OCI-LY7 (cell line): ENCODE measurements at regions not wholly inside any gene's neighbourhood (a gene's known extent, or its start where the extent isn't known, plus 50 kb on each side); places are given as distances from the start of the nearest gene placed in this dataset.

Source experiments
- EZH2phosphoT487 ChIP-seq: fragments of 200-600 bp; sonication (generic); IDR thresholded peaks from 2 replicates; pipeline ENCODE4 v1.6.1; 2018; ENCODE audit warnings: low read depth, borderline replicate concordance, mild to moderate bottlenecking, mixed run types, antibody characterized with exemption, low read length, moderate library complexity, mixed read lengths
- TF ChIP-seq, protein P1 (sequence below): fragments of 200-600 bp; sonication (generic); conservative IDR thresholded peaks from 2 replicates; pipeline ENCODE4 v1.5.1; 2014; ENCODE audit warnings: mild to moderate bottlenecking, antibody characterized with exemption, low read length, moderate library complexity, mixed read lengths

DNA sequence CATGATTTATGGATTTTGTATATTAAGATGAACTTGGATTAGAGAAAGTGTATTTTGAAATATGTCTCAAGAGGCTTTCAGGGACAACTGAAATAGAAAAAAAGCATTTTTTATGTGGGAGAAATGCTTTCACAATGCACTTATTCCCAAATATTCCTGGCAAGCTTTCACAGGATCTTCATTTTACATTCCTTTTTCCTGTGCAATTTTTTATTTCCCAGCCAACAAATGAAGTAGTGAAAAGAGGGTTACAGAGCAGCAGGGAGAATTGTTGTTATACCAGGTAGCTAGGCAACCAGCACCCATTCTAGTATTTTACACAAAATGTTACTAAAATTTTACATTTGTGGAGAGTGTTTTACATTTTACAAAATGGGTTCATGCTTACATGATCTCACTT, 167.0 kb upstream of the RPRM start:
- TF ChIP-seq, protein P1, sequence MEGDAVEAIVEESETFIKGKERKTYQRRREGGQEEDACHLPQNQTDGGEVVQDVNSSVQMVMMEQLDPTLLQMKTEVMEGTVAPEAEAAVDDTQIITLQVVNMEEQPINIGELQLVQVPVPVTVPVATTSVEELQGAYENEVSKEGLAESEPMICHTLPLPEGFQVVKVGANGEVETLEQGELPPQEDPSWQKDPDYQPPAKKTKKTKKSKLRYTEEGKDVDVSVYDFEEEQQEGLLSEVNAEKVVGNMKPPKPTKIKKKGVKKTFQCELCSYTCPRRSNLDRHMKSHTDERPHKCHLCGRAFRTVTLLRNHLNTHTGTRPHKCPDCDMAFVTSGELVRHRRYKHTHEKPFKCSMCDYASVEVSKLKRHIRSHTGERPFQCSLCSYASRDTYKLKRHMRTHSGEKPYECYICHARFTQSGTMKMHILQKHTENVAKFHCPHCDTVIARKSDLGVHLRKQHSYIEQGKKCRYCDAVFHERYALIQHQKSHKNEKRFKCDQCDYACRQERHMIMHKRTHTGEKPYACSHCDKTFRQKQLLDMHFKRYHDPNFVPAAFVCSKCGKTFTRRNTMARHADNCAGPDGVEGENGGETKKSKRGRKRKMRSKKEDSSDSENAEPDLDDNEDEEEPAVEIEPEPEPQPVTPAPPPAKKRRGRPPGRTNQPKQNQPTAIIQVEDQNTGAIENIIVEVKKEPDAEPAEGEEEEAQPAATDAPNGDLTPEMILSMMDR = no peak
- no peak for TF ChIP-seq EZH2phosphoT487
